ENCODE measurements at regions not wholly inside any gene's neighbourhood (a gene's known extent, or its start where the extent isn't known, plus 50 kb on each side); places are given as distances from the start of the nearest gene placed in this dataset.

GRCh38 chr18:10202845-10203321 is 251.6 kb upstream of the APCDD1 start:
- TF ChIP-seq CTCF (IDR thresholded peaks at IDR 0.05; ENCODE audit: low read length), result no peak
- no peak for TF ChIP-seq EZH2phosphoT487 (IDR thresholded peaks at IDR 0.05; ENCODE audit: low read length)

Data from MM.1S (cell line).